Parathyroid adenoma (tissue), 2 donors: ENCODE measurements at regions not wholly inside any gene's neighbourhood (a gene's known extent, or its start where the extent isn't known, plus 50 kb on each side); places are given as distances from the start of the nearest gene placed in this dataset.

Source experiments
- H2AFZ ChIP-seq: fragments of 300-600 bp; sonication (generic); one replicate; pipeline ENCODE4 v1.7.0; 2017; ENCODE audit warnings: antibody characterized with exemption, mild to moderate bottlenecking
- H3K27ac ChIP-seq: fragments of 300-600 bp; sonication (generic); one replicate; pipeline ENCODE4 v1.7.0; 2017
- H3K27me3 ChIP-seq: fragments of 300-600 bp; sonication (generic); one replicate; pipeline ENCODE4 v1.7.0; 2017; ENCODE audit warnings: low read length; ENCODE audit not compliant: control insufficient read depth, insufficient read depth
- H3K36me3 ChIP-seq: fragments of 300-600 bp; sonication (generic); one replicate; pipeline ENCODE4 v1.7.0; 2017; ENCODE audit warnings: low read length; ENCODE audit not compliant: control insufficient read depth, insufficient read depth
- H3K4me1 ChIP-seq: fragments of 300-600 bp; sonication (generic); one replicate; pipeline ENCODE4 v1.7.0; 2017; ENCODE audit warnings: control low read depth
- H3K4me2 ChIP-seq: fragments of 300-600 bp; sonication (generic); one replicate; pipeline ENCODE4 v1.7.0; 2017; ENCODE audit warnings: low read length
- H3K4me3 ChIP-seq: fragments of 300-600 bp; sonication (generic); one replicate; pipeline ENCODE4 v1.7.0; 2017; ENCODE audit warnings: low read depth, low read length
- H3K79me2 ChIP-seq: fragments of 300-600 bp; sonication (generic); one replicate; pipeline ENCODE4 v1.7.0; 2017; ENCODE audit warnings: control low read depth
- H3K9ac ChIP-seq: fragments of 300-600 bp; sonication (generic); one replicate; pipeline ENCODE4 v1.7.0; 2017; ENCODE audit warnings: mild to moderate bottlenecking
- H3K9me3 ChIP-seq: fragments of 300-600 bp; sonication (generic); one replicate; pipeline ENCODE4 v1.7.0; 2017; ENCODE audit warnings: low read length; ENCODE audit not compliant: control insufficient read depth
- TF ChIP-seq, protein P1 (sequence below): fragments of 300-600 bp; sonication (generic); IDR thresholded peaks from one replicate; pipeline ENCODE4 v1.7.0; 2017; ENCODE audit warnings: antibody characterized with exemption, mild to moderate bottlenecking
- donor health status: primary hyperparathyroidism.

DNA sequence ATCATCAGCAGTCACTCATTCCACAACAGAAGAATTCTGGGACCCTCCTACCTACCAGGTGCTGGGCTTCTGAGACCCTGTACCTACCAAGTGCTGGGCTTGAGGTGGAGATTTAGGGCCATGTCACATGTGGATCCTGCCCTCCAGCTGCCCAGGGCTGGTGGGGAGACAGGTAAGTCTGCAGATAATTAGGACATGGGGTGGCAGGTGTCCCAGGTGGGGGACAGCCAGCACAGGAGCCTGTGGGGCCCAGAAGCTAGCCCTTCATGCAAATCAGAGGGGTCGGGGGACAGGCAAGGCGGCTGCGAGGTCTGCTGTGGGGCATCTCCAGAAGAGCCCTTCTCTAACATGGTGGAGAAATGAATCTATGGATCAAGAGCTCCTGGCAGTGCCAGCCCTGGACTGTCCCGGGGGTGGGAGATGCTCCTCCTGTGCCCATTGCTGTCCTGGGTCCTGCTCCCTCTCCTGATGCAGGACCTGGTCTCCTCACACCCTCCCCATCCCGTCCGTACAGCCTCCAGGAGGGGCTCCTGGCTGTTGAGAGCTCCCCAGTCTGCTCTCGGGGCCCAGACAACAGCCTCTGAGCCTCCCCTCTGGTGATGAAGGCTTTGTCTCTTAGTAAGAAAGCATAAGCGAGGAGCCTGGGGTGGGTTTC, 106.3 kb upstream of the GLI2 start:
- Histone ChIP-seq H2AFZ (no peak overlapping the region), H3K4me3 (no peak overlapping the region), H3K4me1 (no peaks in the 10 kb centered on the region), H3K27me3 (no peaks in the 10 kb centered on the region), H3K9me3 (no peaks in the 10 kb centered on the region), H3K36me3 (no peaks in the 10 kb centered on the region), H3K79me2 (no peaks in the 10 kb centered on the region), H3K4me2 (no peak overlapping the region), H3K9ac (no peak overlapping the region), H3K27ac (no peak overlapping the region)
- TF ChIP-seq, protein P1, sequence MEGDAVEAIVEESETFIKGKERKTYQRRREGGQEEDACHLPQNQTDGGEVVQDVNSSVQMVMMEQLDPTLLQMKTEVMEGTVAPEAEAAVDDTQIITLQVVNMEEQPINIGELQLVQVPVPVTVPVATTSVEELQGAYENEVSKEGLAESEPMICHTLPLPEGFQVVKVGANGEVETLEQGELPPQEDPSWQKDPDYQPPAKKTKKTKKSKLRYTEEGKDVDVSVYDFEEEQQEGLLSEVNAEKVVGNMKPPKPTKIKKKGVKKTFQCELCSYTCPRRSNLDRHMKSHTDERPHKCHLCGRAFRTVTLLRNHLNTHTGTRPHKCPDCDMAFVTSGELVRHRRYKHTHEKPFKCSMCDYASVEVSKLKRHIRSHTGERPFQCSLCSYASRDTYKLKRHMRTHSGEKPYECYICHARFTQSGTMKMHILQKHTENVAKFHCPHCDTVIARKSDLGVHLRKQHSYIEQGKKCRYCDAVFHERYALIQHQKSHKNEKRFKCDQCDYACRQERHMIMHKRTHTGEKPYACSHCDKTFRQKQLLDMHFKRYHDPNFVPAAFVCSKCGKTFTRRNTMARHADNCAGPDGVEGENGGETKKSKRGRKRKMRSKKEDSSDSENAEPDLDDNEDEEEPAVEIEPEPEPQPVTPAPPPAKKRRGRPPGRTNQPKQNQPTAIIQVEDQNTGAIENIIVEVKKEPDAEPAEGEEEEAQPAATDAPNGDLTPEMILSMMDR = no peak

DNA sequence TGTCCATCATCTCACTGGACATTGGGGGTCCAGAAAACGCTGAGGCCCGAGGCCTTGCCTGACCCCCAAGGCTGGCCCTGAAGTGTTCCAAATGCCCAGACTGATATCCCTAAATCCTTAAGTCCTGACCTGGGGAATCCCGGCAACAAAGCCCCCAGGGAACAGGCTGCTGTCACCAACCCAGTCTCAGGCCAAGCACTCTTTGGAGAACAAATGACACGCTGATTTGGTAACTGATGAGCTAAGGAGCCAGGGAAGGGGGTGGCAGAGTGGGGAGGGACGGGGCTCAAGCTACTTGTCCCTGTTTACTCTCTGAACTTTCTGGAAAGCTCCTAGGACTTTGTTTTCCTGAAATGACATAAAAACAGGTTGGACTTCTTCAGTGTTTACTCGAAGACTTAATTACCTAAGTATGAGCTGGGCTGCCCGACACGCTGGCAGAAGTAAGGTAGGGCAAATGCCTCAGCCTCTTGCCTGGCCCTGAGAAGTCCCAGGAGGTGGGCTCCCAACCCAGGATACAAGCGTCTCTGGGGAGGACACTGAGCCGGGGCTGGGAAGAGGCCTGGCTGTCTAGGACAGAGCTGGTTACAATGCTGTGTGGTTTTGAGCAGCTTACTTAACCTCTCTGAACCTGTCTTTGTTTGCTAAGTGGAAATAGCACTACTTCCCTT, 105.5 kb upstream of the GLI2 start:
- H3K9me3 ChIP-seq = no peaks in the 10 kb centered on the region
- H3K9ac ChIP-seq = no peak overlapping the region
- H3K79me2 ChIP-seq = no peaks in the 10 kb centered on the region
- no peak overlapping the region for H3K4me2 ChIP-seq
- no peaks in the 10 kb centered on the region for H3K4me1 ChIP-seq
- H3K27me3 ChIP-seq = no peaks in the 10 kb centered on the region
- no peaks in the 10 kb centered on the region for H3K36me3 ChIP-seq
- H2AFZ ChIP-seq = no peak overlapping the region
- TF ChIP-seq, protein P1 = no peak
- no peak overlapping the region for H3K4me3 ChIP-seq
- H3K27ac ChIP-seq = no peak overlapping the region

DNA sequence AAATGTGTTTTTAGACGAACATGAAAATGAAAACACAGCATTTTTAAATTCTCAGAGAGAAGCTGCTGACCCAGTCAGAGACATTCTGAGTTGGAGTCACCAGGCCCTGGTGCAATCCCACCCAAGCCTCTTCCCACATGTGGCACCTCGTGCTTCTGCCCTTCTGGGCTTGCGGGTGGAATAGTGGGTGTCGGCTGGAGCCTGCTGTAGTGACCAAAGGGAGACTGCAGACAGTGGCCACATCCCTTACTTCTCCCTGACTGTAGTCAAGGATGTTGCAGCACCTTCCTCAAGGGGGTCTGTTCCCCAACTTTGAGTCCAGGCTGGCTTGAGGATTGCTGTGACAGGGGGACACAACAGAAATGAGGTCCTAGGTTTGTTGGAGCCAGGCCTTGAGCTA, 104.4 kb upstream of the GLI2 start:
- Histone ChIP-seq H2AFZ (no peak overlapping the region), H3K4me1 (no peaks in the 10 kb centered on the region)
- TF ChIP-seq, protein P1 = no peak

DNA sequence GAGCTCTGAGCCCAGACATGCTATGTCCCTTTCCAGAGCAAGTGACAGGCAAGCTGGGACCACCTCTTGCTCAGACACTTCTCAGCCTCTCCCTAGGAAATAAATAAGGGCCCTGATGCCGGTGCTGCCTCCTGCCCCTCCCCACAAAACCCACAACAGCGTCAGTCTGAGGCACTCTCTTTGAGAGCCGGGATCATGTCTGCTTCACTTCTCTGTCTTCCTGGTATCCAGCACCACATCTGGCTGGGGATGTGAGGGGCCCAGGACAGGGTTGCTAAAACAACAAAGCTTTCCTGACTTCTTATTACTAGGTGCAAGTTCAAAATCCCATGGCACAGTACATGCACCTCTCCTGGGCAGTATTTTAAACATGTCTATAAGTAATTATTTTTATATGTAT, 103.9 kb upstream of the GLI2 start:
- no peaks in the 10 kb centered on the region for H3K36me3 ChIP-seq
- no peak overlapping the region for H2AFZ ChIP-seq
- no peaks in the 10 kb centered on the region for H3K27me3 ChIP-seq
- H3K79me2 ChIP-seq = no peaks in the 10 kb centered on the region
- H3K27ac ChIP-seq = no peak overlapping the region
- H3K9ac ChIP-seq = no peak overlapping the region
- H3K4me3 ChIP-seq = no peak overlapping the region
- no peaks in the 10 kb centered on the region for H3K9me3 ChIP-seq
- H3K4me1 ChIP-seq = no peaks in the 10 kb centered on the region
- H3K4me2 ChIP-seq = no peak overlapping the region
- TF ChIP-seq, protein P1 = no peak

More for the DNA sequence above, 104.4 kb upstream of the GLI2 start:
- Histone ChIP-seq H3K4me3 (no peak overlapping the region), H3K27ac (no peak overlapping the region), H3K4me2 (no peak overlapping the region), H3K27me3 (no peaks in the 10 kb centered on the region), H3K36me3 (no peaks in the 10 kb centered on the region), H3K79me2 (no peaks in the 10 kb centered on the region), H3K9ac (no peak overlapping the region), H3K9me3 (no peaks in the 10 kb centered on the region)
